HepG2 (cell line): ENCODE measurements at regions not wholly inside any gene's neighbourhood (a gene's known extent, or its start where the extent isn't known, plus 50 kb on each side); places are given as distances from the start of the nearest gene placed in this dataset.
A peak's percentile ranks its signal among the peaks of the same experiment; 100 is the strongest.

Experiments
- ATAC-seq: fragments of 200-7000 bp; cut with Tn5 transposase; 3 replicates; pipeline ENCODE4 v1.9.1; 2020; ENCODE audit warnings: mild to moderate bottlenecking, moderate library complexity
- BruUV-seq: library from RNA; stranded (reverse); fragments of 400-500 nt; replicated peaks from 2 replicates; lab custom pipeline; 2021; lab: Mats Ljungman, UMichigan
- CTCF ChIA-PET: fragments of 300-600 bp; formaldehyde crosslinking; extraction: SDS; loops from one replicate; lab custom pipeline; 2021; ENCODE audit warnings: low total read pairs, inconsistent platforms, low intra/inter-chr PET ratio; lab: Yijun Ruan, JAX
- POLR2A ChIA-PET: fragments of 350-600 bp; sonication (Branson Sonifier 250); formaldehyde crosslinking; loops from one replicate; lab custom pipeline; 2020; ENCODE audit warnings: antibody characterized with exemption, inconsistent platforms; lab: Yijun Ruan, JAX
- DNase-seq: peaks from one replicate; pipeline ENCODE4 v3.0.0-alpha.2; 2015; ENCODE audit warnings: low spot score
- FAIRE-seq: peaks from 3 replicates; lab custom pipeline; 2011; peaks lifted over from hg19 to GRCh38; lab: Jason Lieb, UNC
- H2AFZ ChIP-seq: one replicate; pipeline ENCODE4 v1.6.1; 2011; ENCODE audit warnings: low read length, inconsistent platforms
- H3K27ac ChIP-seq: fragments of 300-600 bp; 3 replicates; pipeline ENCODE4 v1.8.0; 2011; ENCODE audit warnings: mixed run types, mild to moderate bottlenecking, mixed read lengths, low read length, inconsistent platforms; ENCODE audit not compliant: insufficient read depth; ENCODE audit errors: extremely low read length
- H3K27me3 ChIP-seq, 2 experiments: fragments of 200-600 bp in 1 of 2; 2 replicates in 1 of 2; 3 replicates in 1 of 2; pipeline versions ENCODE4 v1.6.0 to v1.8.0; 2011; ENCODE audit warnings: low read length in 2 of 2, mild to moderate bottlenecking in 2 of 2, moderate library complexity in 2 of 2, inconsistent platforms in 1 of 2; ENCODE audit not compliant: insufficient read depth in 2 of 2, control insufficient read depth in 1 of 2
- H3K36me3 ChIP-seq, 2 experiments: fragments of 200-600 bp in 1 of 2; replicated peaks in 1 of 2; 2 replicates in 1 of 2; 3 replicates in 1 of 2; pipeline versions ENCODE4 v1.5.1 to v1.8.0; 2011; ENCODE audit warnings: low read length in 2 of 2, inconsistent platforms in 1 of 2; ENCODE audit not compliant: insufficient read depth in 2 of 2, control insufficient read depth in 1 of 2
- H3K4me1 ChIP-seq: 2 replicates; pipeline ENCODE4 v1.5.1; 2012; ENCODE audit warnings: low read length, inconsistent platforms; ENCODE audit not compliant: insufficient read depth
- H3K4me2 ChIP-seq: 2 replicates; pipeline ENCODE4 v1.6.0; 2011; ENCODE audit warnings: low read depth, low read length, inconsistent platforms
- H3K4me3 ChIP-seq, 3 experiments: fragments of 200-600 bp in 1 of 3; sonication (generic), shearing (Covaris generic) in 1 of 3; replicated peaks in 1 of 3; 2 replicates each; pipeline ENCODE4 v1.5.1; 2011 to 2016; ENCODE audit warnings: low read length in 3 of 3, inconsistent platforms in 2 of 3, low read depth in 2 of 3, mild to moderate bottlenecking in 2 of 3, control low read depth in 1 of 3, mixed read lengths in 1 of 3; ENCODE audit not compliant: insufficient read depth in 1 of 3
- H3K79me2 ChIP-seq: one replicate; pipeline ENCODE4 v1.6.1; 2011; ENCODE audit warnings: low read length, inconsistent platforms; ENCODE audit not compliant: insufficient read depth
- H3K9ac ChIP-seq: 2 replicates; pipeline ENCODE4 v1.6.0; 2011; ENCODE audit warnings: mild to moderate bottlenecking, low read depth, low read length, inconsistent platforms; ENCODE audit not compliant: insufficient read depth
- H3K9me3 ChIP-seq: 2 replicates; pipeline ENCODE4 v1.5.1; 2012; ENCODE audit warnings: mild to moderate bottlenecking, low read length
- H4K20me1 ChIP-seq: 2 replicates; pipeline ENCODE4 v1.6.0; 2011; ENCODE audit warnings: inconsistent platforms, mild to moderate bottlenecking, low read length, moderate library complexity; ENCODE audit not compliant: insufficient read depth
- CREM ChIP-seq, 2 experiments: sonication (generic) in 1 of 2; formaldehyde crosslinking in 1 of 2; IDR thresholded peaks; 2 replicates each; pipeline versions ENCODE4 v1.4.0 to v1.6.1; 2016 to 2020; ENCODE audit warnings: antibody characterized with exemption in 1 of 2, mild to moderate bottlenecking in 1 of 2, missing genetic modification reagents in 1 of 2
- MEF2D ChIP-seq: sonication (generic); formaldehyde crosslinking; IDR thresholded peaks from 2 replicates; pipeline ENCODE4 v1.5.1; 2020; ENCODE audit warnings: mild to moderate bottlenecking, missing genetic modification reagents
- RARG ChIP-seq: sonication (generic); formaldehyde crosslinking; IDR thresholded peaks from 2 replicates; pipeline ENCODE4 v1.4.0; 2020; ENCODE audit warnings: low read depth, mild to moderate bottlenecking, missing genetic modification reagents
- SIX4 ChIP-seq: sonication (generic); formaldehyde crosslinking; IDR thresholded peaks from 2 replicates; pipeline ENCODE4 v1.4.0; 2020; ENCODE audit warnings: missing genetic modification reagents
- SMARCE1 ChIP-seq: fragments of 450-650 bp; IDR thresholded peaks from 2 replicates; pipeline ENCODE4 v1.6.1; 2017; ENCODE audit warnings: borderline replicate concordance
- ZBTB20 ChIP-seq: sonication (generic); formaldehyde crosslinking; IDR thresholded peaks from 2 replicates; pipeline ENCODE4 v1.8.1; 2023; ENCODE audit warnings: missing genetic modification reagents, low read depth, mild to moderate bottlenecking, borderline replicate concordance
- ZFP82 ChIP-seq: sonication (generic); formaldehyde crosslinking; IDR thresholded peaks from 2 replicates; pipeline ENCODE4 v1.5.1; 2020; ENCODE audit warnings: mild to moderate bottlenecking, missing genetic modification reagents, borderline replicate concordance
- ZNF160 ChIP-seq: sonication (generic); formaldehyde crosslinking; IDR thresholded peaks from 2 replicates; pipeline ENCODE4 v1.8.0; 2022; ENCODE audit warnings: mild to moderate bottlenecking, inconsistent platforms, missing genetic modification reagents
- ZNF660 ChIP-seq: sonication (generic); formaldehyde crosslinking; IDR thresholded peaks from 2 replicates; pipeline ENCODE4 v1.5.1; 2020; ENCODE audit warnings: mild to moderate bottlenecking, low read depth, missing genetic modification reagents, borderline replicate concordance
- WGBS: methylation state at CpG from one replicate; pipeline ENCODE4 v1.1.6; 2017; ENCODE audit warnings: low lambda C conversion rate; 5-methylcytosine and 5-hydroxymethylcytosine counted together
- in situ Hi-C: cut with HindIII; loops from 2 replicates; pipeline ENCODE4 v1.10.0; 2017; ENCODE audit warnings: low pct_unique_long_range_greater_than_20kb; ENCODE audit not compliant: extremely low pct_ligation_motif_present
- intact Hi-C: fragments of 100-400 bp; cut with micrococcal nuclease; formaldehyde crosslinking; loops from one replicate; pipeline ENCODE4 v1.10.0; 2022; ENCODE audit not compliant: unreplicated experiment
- TF ChIP-seq, protein P1 (sequence below): sonication (generic); formaldehyde crosslinking; IDR thresholded peaks from 2 replicates; pipeline ENCODE4 v1.5.0; 2020; ENCODE audit warnings: missing genetic modification reagents
- TF ChIP-seq, protein P2 (sequence below): sonication (generic); formaldehyde crosslinking; IDR thresholded peaks from 2 replicates; pipeline ENCODE4 v1.8.0; 2022; ENCODE audit warnings: missing genetic modification reagents, low read depth, mild to moderate bottlenecking, borderline replicate concordance
- TF ChIP-seq, protein P3 (sequence below), 2 experiments: sonication (generic) in 1 of 2; formaldehyde crosslinking in 1 of 2; IDR thresholded peaks; 2 replicates each; pipeline versions ENCODE4 v1.6.1 to v1.9.0; 2014 to 2022; ENCODE audit warnings: antibody characterized with exemption in 1 of 2, borderline replicate concordance in 1 of 2, inconsistent platforms in 1 of 2, low read depth in 1 of 2, missing genetic modification reagents in 1 of 2

DNA sequence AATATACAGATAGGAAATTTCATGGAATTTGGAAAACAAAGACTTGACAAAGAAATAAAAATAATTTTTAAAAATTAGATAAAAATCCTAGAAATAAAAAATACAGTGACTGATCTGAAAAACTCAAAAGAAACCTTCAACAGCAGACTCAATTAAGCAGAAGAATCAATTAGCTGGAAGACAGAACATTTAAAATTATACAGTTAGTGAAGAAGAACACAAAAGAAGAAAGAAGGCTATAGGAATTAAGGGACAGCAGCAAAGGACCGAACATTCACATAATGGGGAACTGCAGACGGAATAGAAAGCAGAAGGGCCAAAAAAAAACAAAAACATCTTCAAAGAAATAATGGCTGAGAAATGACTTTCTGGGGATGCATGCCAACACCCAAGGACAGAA, 314.5 kb downstream of the CRPPA start:
- 0% methylated on average over 2 of the region's 2 CpGs for WGBS
- TF ChIP-seq MEF2D (CRISPR knock-in tag) (no peak), SIX4 (no peak), CREM (IDR thresholded peaks at IDR 0.05) (no peak), CREM (CRISPR knock-in tag; IDR thresholded peaks at IDR 0.05) (no peak), SMARCE1 (no peak), ZBTB20 (CRISPR knock-in tag) (no peak), ZNF160 (CRISPR knock-in tag) (peak; percentile 78; the same call in 1 of the 2 replicates)
- TF ChIP-seq, protein P1, sequence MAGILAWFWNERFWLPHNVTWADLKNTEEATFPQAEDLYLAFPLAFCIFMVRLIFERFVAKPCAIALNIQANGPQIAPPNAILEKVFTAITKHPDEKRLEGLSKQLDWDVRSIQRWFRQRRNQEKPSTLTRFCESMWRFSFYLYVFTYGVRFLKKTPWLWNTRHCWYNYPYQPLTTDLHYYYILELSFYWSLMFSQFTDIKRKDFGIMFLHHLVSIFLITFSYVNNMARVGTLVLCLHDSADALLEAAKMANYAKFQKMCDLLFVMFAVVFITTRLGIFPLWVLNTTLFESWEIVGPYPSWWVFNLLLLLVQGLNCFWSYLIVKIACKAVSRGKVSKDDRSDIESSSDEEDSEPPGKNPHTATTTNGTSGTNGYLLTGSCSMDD (CRISPR knock-in tag): no peak
- TF ChIP-seq, protein P2, sequence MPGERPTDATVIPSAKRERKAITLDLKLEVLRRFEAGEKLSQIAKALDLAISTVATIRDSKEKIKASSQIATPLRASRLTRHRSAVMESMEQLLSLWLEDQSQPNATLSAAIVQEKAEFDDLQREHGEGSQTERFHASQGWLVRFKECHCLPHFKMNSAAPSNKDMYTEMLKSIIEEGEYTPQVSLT (CRISPR knock-in tag): no peak
- no peaks in the 10 kb centered on the region for H4K20me1 ChIP-seq
- ATAC-seq: no peak
- POLR2A ChIA-PET: no interaction called here
- in situ Hi-C loops: no loop called here
- CTCF ChIA-PET: no interaction called here
- no peaks in the 10 kb centered on the region for H3K4me1 ChIP-seq
- H2AFZ ChIP-seq: no peak overlapping the region
- H3K4me3 ChIP-seq: no peak overlapping the region
- H3K9ac ChIP-seq: no peak overlapping the region
- FAIRE-seq: no peak
- no peak overlapping the region for H3K4me2 ChIP-seq
- no peak overlapping the region for H3K27ac ChIP-seq
- no peaks in the 10 kb centered on the region for H3K27me3 ChIP-seq
- H3K36me3 ChIP-seq: no peaks in the 10 kb centered on the region
- peaks cover 61% of the 10 kb centered on the region for H3K9me3 ChIP-seq
- no peaks in the 10 kb centered on the region for H3K79me2 ChIP-seq
- no peak for DNase-seq
- intact Hi-C loops: no loop called here
- BruUV-seq: no TSS peak

DNA sequence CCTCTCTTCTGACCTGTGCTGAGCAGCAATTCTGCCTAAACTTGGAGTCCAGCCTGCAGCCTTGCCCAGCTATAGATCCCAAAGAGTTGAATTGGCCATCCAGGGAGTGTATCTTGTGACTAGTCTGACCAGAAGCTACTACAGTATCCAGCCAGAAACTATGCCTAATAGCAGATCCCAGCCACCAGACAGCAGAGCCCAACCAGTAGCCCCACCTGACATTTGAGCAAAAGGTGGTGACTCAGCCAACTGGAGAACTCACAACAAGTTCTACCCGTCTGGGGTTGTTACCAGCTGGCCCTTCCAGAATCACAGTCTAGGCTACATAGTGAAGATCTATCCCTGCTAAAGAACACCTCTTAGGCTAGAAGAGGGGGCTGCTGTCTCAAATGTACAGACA, 315.0 kb downstream of the CRPPA start:
- H3K4me2 ChIP-seq: no peak overlapping the region
- no peaks in the 10 kb centered on the region for H4K20me1 ChIP-seq
- H3K4me1 ChIP-seq: no peaks in the 10 kb centered on the region
- no peak overlapping the region for H3K27ac ChIP-seq
- ChIA-PET POLR2A (no interaction called here), CTCF (no interaction called here)
- no peak overlapping the region for H3K9ac ChIP-seq
- H3K27me3 ChIP-seq: no peaks in the 10 kb centered on the region
- no peak for FAIRE-seq
- peaks cover 58% of the 10 kb centered on the region for H3K9me3 ChIP-seq
- H3K79me2 ChIP-seq: no peaks in the 10 kb centered on the region
- H3K4me3 ChIP-seq: no peak overlapping the region
- in situ Hi-C loops (no loop called here), intact Hi-C loops (no loop called here)
- DNase-seq: no peak
- no peak overlapping the region for H2AFZ ChIP-seq
- no peak for ATAC-seq
- WGBS: 0% methylated on average over 1 of the region's 1 CpG
- no TSS peak for BruUV-seq
- no peaks in the 10 kb centered on the region for H3K36me3 ChIP-seq
- TF ChIP-seq, protein P3, sequence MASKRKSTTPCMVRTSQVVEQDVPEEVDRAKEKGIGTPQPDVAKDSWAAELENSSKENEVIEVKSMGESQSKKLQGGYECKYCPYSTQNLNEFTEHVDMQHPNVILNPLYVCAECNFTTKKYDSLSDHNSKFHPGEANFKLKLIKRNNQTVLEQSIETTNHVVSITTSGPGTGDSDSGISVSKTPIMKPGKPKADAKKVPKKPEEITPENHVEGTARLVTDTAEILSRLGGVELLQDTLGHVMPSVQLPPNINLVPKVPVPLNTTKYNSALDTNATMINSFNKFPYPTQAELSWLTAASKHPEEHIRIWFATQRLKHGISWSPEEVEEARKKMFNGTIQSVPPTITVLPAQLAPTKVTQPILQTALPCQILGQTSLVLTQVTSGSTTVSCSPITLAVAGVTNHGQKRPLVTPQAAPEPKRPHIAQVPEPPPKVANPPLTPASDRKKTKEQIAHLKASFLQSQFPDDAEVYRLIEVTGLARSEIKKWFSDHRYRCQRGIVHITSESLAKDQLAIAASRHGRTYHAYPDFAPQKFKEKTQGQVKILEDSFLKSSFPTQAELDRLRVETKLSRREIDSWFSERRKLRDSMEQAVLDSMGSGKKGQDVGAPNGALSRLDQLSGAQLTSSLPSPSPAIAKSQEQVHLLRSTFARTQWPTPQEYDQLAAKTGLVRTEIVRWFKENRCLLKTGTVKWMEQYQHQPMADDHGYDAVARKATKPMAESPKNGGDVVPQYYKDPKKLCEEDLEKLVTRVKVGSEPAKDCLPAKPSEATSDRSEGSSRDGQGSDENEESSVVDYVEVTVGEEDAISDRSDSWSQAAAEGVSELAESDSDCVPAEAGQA (IDR thresholded peaks at IDR 0.05; ENCODE audit: low read depth): no peak
- TF ChIP-seq, protein P3 (CRISPR knock-in tag; IDR thresholded peaks at IDR 0.05; ENCODE audit: borderline replicate concordance): no peak
- TF ChIP-seq RARG (CRISPR knock-in tag) (no peak), ZFP82 (no peak), ZNF660 (CRISPR knock-in tag) (no peak)
